AG09319 (cell line): ENCODE measurements at regions not wholly inside any gene's neighbourhood (a gene's known extent, or its start where the extent isn't known, plus 50 kb on each side); places are given as distances from the start of the nearest gene placed in this dataset.

ENCODE experiments used
- DNase-seq: peaks from one replicate; pipeline ENCODE4 v3.0.0-alpha.2; 2010; ENCODE audit warnings: low read depth; ENCODE audit errors: extremely low read depth
- CTCF ChIP-seq: IDR thresholded peaks from 2 replicates; pipeline ENCODE4 v1.5.1; 2011; ENCODE audit warnings: low read depth, mild to moderate bottlenecking, inconsistent platforms, low read length, moderate library complexity

GRCh38 chr1:55579332-55580001 is 364.3 kb upstream of the USP24 start:
- TF ChIP-seq CTCF, result no peak

GRCh38 chr1:55578646-55579045 is 363.5 kb upstream of the USP24 start:
- DNase-seq, result no peak
- TF ChIP-seq CTCF, result no peak

More at GRCh38 chr1:55579332-55580001, 364.3 kb upstream of the USP24 start:
- DNase-seq, result no peak

- DNase-seq, result no peak
These were observed 360.6 kb upstream of the USP24 start for GRCh38 chr1:55575571-55576279.

GRCh38 chr1:55574691-55575225 is 359.6 kb upstream of the USP24 start:
- DNase-seq, result no peak
- no peak for TF ChIP-seq CTCF

More at GRCh38 chr1:55575571-55576279, 360.6 kb upstream of the USP24 start:
- no peak for TF ChIP-seq CTCF

- DNase-seq, result no peak
- TF ChIP-seq CTCF, result no peak
These were observed 357.9 kb upstream of the USP24 start for GRCh38 chr1:55572878-55573734.

GRCh38 chr1:55571767-55572166 is 356.6 kb upstream of the USP24 start:
- no peak for DNase-seq
- TF ChIP-seq CTCF, result no peak
